Rectal smooth muscle tissue (tissue), 1 donor: ENCODE measurements at regions not wholly inside any gene's neighbourhood (a gene's known extent, or its start where the extent isn't known, plus 50 kb on each side); places are given as distances from the start of the nearest gene placed in this dataset.
"Not testable (repeated sequence)": the region's sequence is repeated elsewhere in the genome, so short reads cannot be mapped to it uniquely, and the experiment has no call there.

ENCODE experiments used
- H3K27ac ChIP-seq: one replicate; pipeline ENCODE4 v1.7.0; 2013; ENCODE audit warnings: low read depth, low read length, inconsistent platforms
- H3K27me3 ChIP-seq: one replicate; pipeline ENCODE4 v1.7.0; 2013; ENCODE audit warnings: low read length; ENCODE audit not compliant: control insufficient read depth, insufficient read depth
- H3K36me3 ChIP-seq: one replicate; pipeline ENCODE4 v1.7.0; 2013; ENCODE audit warnings: low read length; ENCODE audit not compliant: control insufficient read depth, insufficient read depth
- H3K4me1 ChIP-seq: one replicate; pipeline ENCODE4 v1.7.0; 2013; ENCODE audit warnings: low read length; ENCODE audit not compliant: control insufficient read depth, insufficient read depth
- H3K4me3 ChIP-seq: one replicate; pipeline ENCODE4 v1.7.0; 2013; ENCODE audit warnings: low read length
- H3K9ac ChIP-seq: one replicate; pipeline ENCODE4 v1.7.0; 2013; ENCODE audit warnings: low read length

- H3K4me3 ChIP-seq, result no peak overlapping the region
- H3K27me3 ChIP-seq, result no peaks in the 10 kb centered on the region
- no peaks in the 10 kb centered on the region for H3K4me1 ChIP-seq
- no peaks in the 10 kb centered on the region for H3K36me3 ChIP-seq
- no peak overlapping the region for H3K9ac ChIP-seq
- H3K27ac ChIP-seq, result no peak overlapping the region
Measured at GRCh38 chr17:63019138-63019873, 53.3 kb downstream of the TANC2 start.

GRCh38 chr17:63022567-63022966 lies 56.5 kb downstream of the TANC2 start:
- Histone ChIP-seq H3K27me3 (no peaks in the 10 kb centered on the region), H3K4me1 (no peaks in the 10 kb centered on the region), H3K9ac (no peak overlapping the region), H3K36me3 (no peaks in the 10 kb centered on the region), H3K27ac (no peak overlapping the region), H3K4me3 (no peak overlapping the region)

- H3K27me3 ChIP-seq, result no peaks in the 10 kb centered on the region
- no peak overlapping the region for H3K4me3 ChIP-seq
- H3K4me1 ChIP-seq, result no peaks in the 10 kb centered on the region
- no peak overlapping the region for H3K27ac ChIP-seq
- H3K9ac ChIP-seq, result no peak overlapping the region
- H3K36me3 ChIP-seq, result no peaks in the 10 kb centered on the region
Measured at GRCh38 chr17:63023049-63023448, 57.0 kb downstream of the TANC2 start.

GRCh38 chr17:63024201-63024600 lies 58.2 kb downstream of the TANC2 start:
- Histone ChIP-seq H3K9ac (no peak overlapping the region), H3K36me3 (no peaks in the 10 kb centered on the region), H3K27ac (no peak overlapping the region), H3K4me1 (no peaks in the 10 kb centered on the region), H3K4me3 (no peak overlapping the region), H3K27me3 (no peaks in the 10 kb centered on the region)

GRCh38 chr17:63024716-63025115 lies 58.7 kb downstream of the TANC2 start:
- no peak overlapping the region for H3K4me3 ChIP-seq
- no peaks in the 10 kb centered on the region for H3K27me3 ChIP-seq
- H3K4me1 ChIP-seq, result no peaks in the 10 kb centered on the region
- H3K9ac ChIP-seq, result no peak overlapping the region
- H3K36me3 ChIP-seq, result no peaks in the 10 kb centered on the region
- no peak overlapping the region for H3K27ac ChIP-seq

GRCh38 chr17:63025637-63026036 lies 59.6 kb downstream of the TANC2 start:
- not testable (repeated sequence) for H3K27ac ChIP-seq, H3K4me3 ChIP-seq, H3K36me3 ChIP-seq, H3K4me1 ChIP-seq, H3K27me3 ChIP-seq, H3K9ac ChIP-seq

GRCh38 chr17:63029541-63029940 lies 63.5 kb downstream of the TANC2 start:
- Histone ChIP-seq H3K4me3 (no peak overlapping the region), H3K9ac (no peak overlapping the region), H3K27ac (no peak overlapping the region), H3K27me3 (no peaks in the 10 kb centered on the region), H3K36me3 (no peaks in the 10 kb centered on the region), H3K4me1 (no peaks in the 10 kb centered on the region)

- Histone ChIP-seq H3K9ac (no peak overlapping the region), H3K36me3 (no peaks in the 10 kb centered on the region), H3K27me3 (no peaks in the 10 kb centered on the region), H3K4me3 (no peak overlapping the region), H3K4me1 (no peaks in the 10 kb centered on the region), H3K27ac (no peak overlapping the region)
Measured at GRCh38 chr17:63032142-63032541, 66.1 kb downstream of the TANC2 start.

GRCh38 chr17:63033142-63033541 lies 67.1 kb downstream of the TANC2 start:
- Histone ChIP-seq H3K4me3 (no peak overlapping the region), H3K9ac (no peak overlapping the region), H3K4me1 (no peaks in the 10 kb centered on the region), H3K36me3 (no peaks in the 10 kb centered on the region), H3K27me3 (no peaks in the 10 kb centered on the region), H3K27ac (no peak overlapping the region)

- no peaks in the 10 kb centered on the region for H3K36me3 ChIP-seq
- H3K27ac ChIP-seq, result no peak overlapping the region
- H3K9ac ChIP-seq, result no peak overlapping the region
- no peak overlapping the region for H3K4me3 ChIP-seq
- no peaks in the 10 kb centered on the region for H3K4me1 ChIP-seq
- no peaks in the 10 kb centered on the region for H3K27me3 ChIP-seq
Measured at GRCh38 chr17:63035271-63035670, 69.2 kb downstream of the TANC2 start.

- Histone ChIP-seq H3K36me3 (no peaks in the 10 kb centered on the region), H3K27ac (no peak overlapping the region), H3K4me1 (no peaks in the 10 kb centered on the region), H3K4me3 (no peak overlapping the region), H3K9ac (no peak overlapping the region), H3K27me3 (no peaks in the 10 kb centered on the region)
Measured at GRCh38 chr17:63035695-63036094, 69.7 kb downstream of the TANC2 start.

GRCh38 chr17:63039342-63039741 lies 73.3 kb downstream of the TANC2 start:
- H3K4me3 ChIP-seq, result no peak overlapping the region
- H3K36me3 ChIP-seq, result no peaks in the 10 kb centered on the region
- H3K27ac ChIP-seq, result no peak overlapping the region
- H3K9ac ChIP-seq, result no peak overlapping the region
- no peaks in the 10 kb centered on the region for H3K27me3 ChIP-seq
- H3K4me1 ChIP-seq, result no peaks in the 10 kb centered on the region

- H3K36me3 ChIP-seq, result no peaks in the 10 kb centered on the region
- H3K4me3 ChIP-seq, result no peak overlapping the region
- H3K4me1 ChIP-seq, result no peaks in the 10 kb centered on the region
- H3K27me3 ChIP-seq, result no peaks in the 10 kb centered on the region
- H3K27ac ChIP-seq, result no peak overlapping the region
- H3K9ac ChIP-seq, result no peak overlapping the region
Measured at GRCh38 chr17:63039899-63040602, 74.0 kb downstream of the TANC2 start.
